HG03060 (cell line): ENCODE measurements at regions not wholly inside any gene's neighbourhood (a gene's known extent, or its start where the extent isn't known, plus 50 kb on each side); places are given as distances from the start of the nearest gene placed in this dataset.

ENCODE experiments used
- ATAC-seq: cut with Tn5 transposase; IDR thresholded peaks from one replicate; pipeline ENCODE4 v1.9.1; 2021; ENCODE audit warnings: low read depth, moderate number of reproducible peaks; ENCODE audit not compliant: unreplicated experiment

DNA sequence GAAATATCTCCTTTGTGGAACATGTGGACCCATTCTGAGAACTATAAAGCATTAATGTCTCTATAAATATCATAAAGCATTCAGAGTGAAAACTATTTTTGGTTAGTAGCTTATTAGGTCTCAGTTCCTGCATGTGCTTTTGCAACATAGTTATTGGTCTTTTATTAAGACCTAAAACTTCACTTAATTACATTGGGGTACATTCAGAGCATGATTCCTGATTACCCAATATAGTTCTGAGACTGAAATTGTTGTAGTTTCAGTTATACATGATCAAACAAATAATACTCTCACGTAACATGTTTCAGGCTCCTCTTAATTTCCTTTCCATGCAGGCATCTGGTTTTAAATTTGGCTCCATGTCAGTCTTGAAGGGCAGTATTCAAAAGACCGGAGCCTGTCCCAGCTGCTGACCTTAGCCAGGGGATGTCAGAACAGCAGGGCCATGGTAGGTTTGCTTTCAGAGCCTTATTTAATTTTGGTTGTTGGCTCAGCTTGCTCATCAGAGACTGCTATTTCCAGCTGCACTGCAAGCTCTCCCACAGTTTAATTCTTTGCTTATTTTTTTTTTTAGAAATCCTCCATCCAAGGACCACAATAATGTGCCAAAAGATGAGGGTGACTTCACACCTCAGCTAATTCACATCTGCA lies 447.8 kb upstream of the FZD8 start:
- no peak for ATAC-seq

GRCh38 chr10:36087006-36088005 lies 445.2 kb upstream of the FZD8 start:
- no peak for ATAC-seq

DNA sequence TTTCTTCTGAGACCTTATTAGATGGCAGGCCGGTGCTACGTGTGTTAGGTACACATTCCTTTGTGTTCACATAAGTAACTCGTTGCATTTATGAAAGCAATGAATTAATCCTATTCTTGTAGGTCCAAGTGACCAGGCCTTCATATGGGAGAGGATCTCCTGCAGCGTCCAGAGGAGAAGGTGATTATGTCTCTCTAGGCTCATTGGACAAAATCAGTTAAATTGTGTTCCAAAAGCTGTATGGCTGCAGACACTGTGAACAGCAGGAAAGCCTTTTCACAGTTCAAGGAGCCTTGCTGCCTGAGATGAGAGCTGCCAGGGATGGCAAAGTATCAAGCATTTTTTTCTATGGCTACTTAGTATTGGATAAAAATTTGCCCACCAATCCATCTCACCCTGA lies 433.1 kb upstream of the FZD8 start:
- ATAC-seq = no peak

- ATAC-seq = no peak
Measured at GRCh38 chr10:36073796-36074345, 431.8 kb upstream of the FZD8 start.

GRCh38 chr10:36068542-36068941 lies 426.4 kb upstream of the FZD8 start:
- ATAC-seq = no peak

DNA sequence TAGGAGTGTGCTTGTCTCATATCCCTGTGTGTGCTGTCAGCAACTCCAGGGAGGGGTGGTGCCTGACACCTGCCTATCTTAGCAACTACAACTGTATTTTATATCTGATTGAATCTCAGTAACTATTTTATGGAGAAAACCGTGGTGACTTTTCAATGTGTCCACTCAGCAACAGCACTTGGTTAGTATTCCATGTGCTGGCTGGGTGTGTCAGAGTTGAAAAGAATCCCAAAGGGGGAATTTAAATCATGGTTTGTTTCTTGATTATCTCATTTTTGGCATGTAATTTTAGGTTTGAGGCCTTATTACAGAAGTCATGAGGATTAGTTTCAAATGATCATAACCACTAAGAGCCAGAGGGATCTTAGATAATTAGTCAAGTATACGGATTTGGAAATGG lies 425.7 kb upstream of the FZD8 start:
- no peak for ATAC-seq

DNA sequence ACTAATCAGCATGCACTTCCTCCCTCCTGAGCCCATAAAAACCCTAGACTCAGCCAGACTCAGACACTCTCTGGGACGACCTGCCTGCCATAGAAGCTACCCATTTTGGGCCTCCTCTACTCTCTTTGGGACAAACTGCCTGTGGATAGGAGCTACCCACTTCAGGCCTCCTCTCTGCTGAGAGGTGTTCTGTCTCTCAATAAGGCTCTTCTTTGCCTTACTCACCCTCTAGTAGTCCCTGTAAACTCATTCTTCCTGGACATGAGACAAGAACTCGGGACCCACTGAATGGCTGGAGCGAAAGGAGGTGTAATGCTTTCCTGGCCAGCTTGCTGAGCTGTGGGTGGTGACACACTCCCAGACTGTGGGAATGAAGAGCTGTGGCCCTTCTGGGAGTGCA lies 424.8 kb upstream of the FZD8 start:
- ATAC-seq = no peak

DNA sequence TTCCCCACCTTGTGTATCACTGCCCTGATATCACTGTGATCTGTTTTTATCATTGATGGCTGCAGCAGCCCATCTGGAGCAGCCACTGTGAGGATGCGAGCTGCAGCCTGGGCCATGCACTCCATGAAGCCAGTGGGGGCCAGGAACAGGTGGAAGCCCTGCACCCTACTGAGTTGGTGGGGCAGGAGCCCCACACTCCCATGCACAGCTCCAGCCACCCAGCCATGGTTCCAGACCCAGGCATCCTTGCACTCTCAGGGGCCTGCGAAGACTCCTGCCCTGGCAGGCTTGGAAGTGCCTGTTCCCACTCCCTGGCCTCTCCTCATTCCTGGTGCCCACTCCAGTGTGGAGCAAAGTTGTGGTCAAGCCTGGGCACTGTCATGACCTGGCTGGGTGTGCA lies 424.0 kb upstream of the FZD8 start:
- no peak for ATAC-seq

DNA sequence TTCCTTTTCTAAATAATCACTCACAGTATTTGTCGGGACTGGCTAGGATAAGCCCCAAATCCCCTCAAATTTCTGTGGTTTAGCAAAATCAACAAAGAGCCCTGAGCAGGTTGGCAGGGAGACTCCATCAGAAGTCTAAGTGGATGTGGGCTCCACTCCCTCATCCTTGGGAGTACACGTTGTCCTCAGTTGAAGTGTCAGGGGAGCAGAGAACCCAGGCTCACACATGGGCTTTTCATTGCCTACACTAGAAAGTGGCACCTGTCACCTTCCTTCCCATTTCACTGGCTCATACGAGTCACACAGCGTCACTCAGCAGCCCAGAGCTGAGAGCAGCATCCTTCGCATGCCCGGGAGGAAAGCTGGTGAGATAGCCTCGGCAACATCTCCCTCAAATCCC lies 421.3 kb upstream of the FZD8 start:
- ATAC-seq = no peak

GRCh38 chr10:36057731-36058130 lies 415.6 kb upstream of the FZD8 start:
- ATAC-seq = no peak

DNA sequence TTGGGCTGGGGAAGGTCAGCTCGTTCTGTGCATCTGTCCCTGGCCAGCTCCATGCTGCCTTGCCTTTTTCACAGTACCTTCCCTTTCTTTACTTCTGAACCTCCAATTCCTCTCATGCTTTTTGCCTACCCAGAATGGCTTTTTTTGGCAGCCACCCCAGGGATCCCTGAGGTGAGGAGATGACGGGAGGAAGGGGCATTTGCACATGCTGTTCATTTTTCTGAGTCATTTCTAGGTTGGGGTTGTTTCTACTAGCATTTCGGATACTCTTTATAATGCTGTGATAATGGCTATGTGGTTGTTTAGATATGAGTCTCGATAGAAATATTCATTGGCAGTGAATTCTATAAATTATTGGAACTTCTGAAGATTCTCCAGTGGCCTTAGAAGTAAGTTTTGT lies 415.1 kb upstream of the FZD8 start:
- ATAC-seq = no peak

DNA sequence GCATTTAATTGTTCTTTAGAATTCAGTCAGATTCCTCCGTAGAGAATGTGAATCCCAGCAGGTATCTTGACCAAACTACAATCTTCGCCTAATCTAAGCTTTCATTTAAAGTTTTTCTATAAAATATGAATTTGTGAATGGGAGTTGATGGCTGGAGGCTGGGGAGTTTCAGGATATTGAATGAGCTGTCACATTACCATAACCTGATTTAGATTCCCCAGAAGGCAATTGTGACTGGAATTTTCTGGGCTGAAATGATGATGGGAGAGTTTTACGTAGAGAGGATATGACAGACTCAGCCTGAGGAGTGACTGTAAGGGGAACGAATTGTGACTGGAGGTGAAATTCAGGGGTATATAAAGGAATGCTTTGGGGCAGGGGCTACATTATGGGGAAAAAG lies 411.7 kb upstream of the FZD8 start:
- no peak for ATAC-seq

DNA sequence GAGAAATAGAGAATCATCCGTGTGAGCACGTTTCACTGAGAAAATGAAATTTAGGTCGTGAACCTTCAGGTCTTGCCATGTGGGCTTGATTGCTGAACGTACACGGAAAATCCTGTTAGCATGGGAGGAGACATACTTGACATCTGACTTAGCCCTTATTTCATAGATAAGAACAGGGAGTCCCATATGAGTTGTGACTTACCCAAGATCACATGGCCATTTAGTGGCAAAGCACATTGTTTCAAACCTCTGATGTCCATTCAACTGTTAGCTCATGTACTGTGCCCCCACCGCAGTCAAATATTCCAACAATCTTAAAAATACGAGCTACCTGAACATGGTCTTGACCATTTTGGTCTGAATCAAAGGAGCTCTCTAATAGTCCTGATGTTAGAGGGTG lies 411.2 kb upstream of the FZD8 start:
- ATAC-seq = no peak

DNA sequence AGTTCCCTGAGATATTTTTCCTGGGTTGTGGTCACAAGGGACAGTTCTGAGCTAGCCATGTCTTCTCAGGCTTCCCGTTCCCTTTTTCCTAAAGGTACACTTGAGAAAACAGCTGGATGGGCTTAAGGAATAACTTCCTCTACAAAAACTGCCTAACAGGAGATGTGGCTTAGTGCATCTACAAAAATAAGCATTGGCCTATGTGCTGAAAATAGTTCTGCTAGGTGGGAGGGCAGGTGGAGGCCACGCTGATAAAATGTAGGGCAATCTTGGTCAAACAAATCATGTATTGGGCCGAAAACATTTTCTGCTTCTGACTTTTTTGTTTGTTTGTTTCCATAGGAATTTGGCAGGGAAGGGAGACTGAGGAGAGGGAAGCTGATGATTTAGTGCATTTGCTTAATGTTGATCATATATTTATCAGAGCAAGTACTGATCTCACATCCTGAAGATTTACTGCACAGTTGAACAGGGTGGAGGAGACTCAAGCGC lies 409.4 kb upstream of the FZD8 start:
- ATAC-seq = no peak

- ATAC-seq = no peak
Measured at GRCh38 chr10:36050763-36051499, 408.8 kb upstream of the FZD8 start.

GRCh38 chr10:36048780-36049179 lies 406.7 kb upstream of the FZD8 start:
- ATAC-seq = no peak

DNA sequence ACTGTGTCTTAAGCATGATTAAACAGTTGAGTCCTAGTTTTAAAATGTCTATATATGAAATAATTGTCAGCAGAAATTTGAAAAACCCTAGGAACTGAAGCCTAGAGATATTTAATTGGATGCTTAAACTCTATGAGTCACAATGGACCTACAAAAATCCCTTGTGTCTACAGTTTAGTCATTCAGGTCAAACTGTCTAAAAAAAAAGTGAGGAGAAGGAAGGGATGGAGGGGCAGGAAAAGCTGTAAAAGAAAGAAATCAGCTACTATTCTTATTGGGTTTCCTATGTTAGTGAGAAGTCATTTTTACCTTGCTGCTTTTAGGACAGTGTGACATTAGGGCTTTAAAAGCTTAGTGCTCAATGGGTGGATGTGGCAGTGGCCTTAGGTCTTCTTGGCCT lies 406.1 kb upstream of the FZD8 start:
- ATAC-seq = no peak

GRCh38 chr10:36042135-36042534 lies 400.0 kb upstream of the FZD8 start:
- ATAC-seq = no peak

- no peak for ATAC-seq
Measured at GRCh38 chr10:36038316-36038955, 396.3 kb upstream of the FZD8 start.

DNA sequence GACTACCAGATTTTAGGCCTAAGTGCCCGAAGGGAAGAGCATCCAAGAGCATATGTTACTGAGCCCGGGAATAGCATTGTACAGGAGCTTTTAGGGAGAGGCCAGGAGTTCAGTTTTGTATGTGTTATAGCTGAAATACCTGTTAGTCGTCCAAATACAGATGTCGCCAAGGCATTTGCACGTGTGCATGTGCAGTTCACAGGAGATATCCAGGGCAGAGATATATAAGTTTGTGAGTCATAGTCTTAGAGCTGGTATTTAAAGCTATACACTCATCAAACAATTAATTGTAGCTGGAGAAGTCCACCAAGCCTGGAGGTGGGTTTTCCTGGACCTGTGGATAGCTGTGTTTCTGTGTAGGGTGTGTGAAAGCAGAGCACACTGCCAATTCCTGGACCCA lies 394.0 kb upstream of the FZD8 start:
- no peak for ATAC-seq
